Sigmoid colon (tissue), 6 donors: ENCODE measurements at regions not wholly inside any gene's neighbourhood (a gene's known extent, or its start where the extent isn't known, plus 50 kb on each side); places are given as distances from the start of the nearest gene placed in this dataset.

Experiments used
- DNase-seq: peaks from one replicate; pipeline ENCODE4 v3.0.0-alpha.2; 2019
- H3K27ac ChIP-seq, 4 donors: fragments of 200-600 bp; sonication (generic); one replicate each; pipeline ENCODE4 v1.5.1; 2016 to 2019; ENCODE audit warnings: mild to moderate bottlenecking in 1 of 4
- H3K27me3 ChIP-seq, 3 donors: fragments of 200-600 bp; sonication (generic); one replicate each; pipeline ENCODE4 v1.5.1; 2019; ENCODE audit warnings: mild to moderate bottlenecking in 1 of 3
- H3K36me3 ChIP-seq, 4 donors: fragments of 200-600 bp; sonication (generic); one replicate each; pipeline ENCODE4 v1.5.1; 2016 to 2019
- H3K4me1 ChIP-seq, 4 donors: fragments of 200-600 bp; sonication (generic); one replicate each; pipeline ENCODE4 v1.5.1; 2017 to 2019
- H3K4me3 ChIP-seq, 4 donors: fragments of 200-600 bp; sonication (generic); one replicate each; pipeline ENCODE4 v1.5.1; 2017 to 2019; ENCODE audit warnings: mild to moderate bottlenecking in 2 of 4, moderate library complexity in 1 of 4
- H3K9me3 ChIP-seq, 4 donors: fragments of 200-600 bp in 3 of 4; sonication (generic) in 3 of 4; one replicate each; pipeline versions ENCODE4 v1.5.1 to v1.6.1; 2013 to 2019
- CTCF ChIP-seq, 4 experiments: fragments of 450-650 bp in 3 of 4; fragments of 200-600 bp in 1 of 4; IDR thresholded peaks; one replicate each; pipeline ENCODE4 v1.5.1; 2016 to 2019; ENCODE audit warnings: antibody characterized with exemption in 4 of 4, mild to moderate bottlenecking in 3 of 4, moderate library complexity in 2 of 4
- EP300 ChIP-seq, 4 donors: sonication (generic); formaldehyde crosslinking; IDR thresholded peaks; one replicate each; pipeline ENCODE4 v1.6.1; 2017; ENCODE audit warnings: antibody characterized with exemption in 4 of 4
- POLR2A ChIP-seq, 2 donors: fragments of 450-650 bp; IDR thresholded peaks; one replicate each; pipeline ENCODE4 v1.6.1; 2016; ENCODE audit warnings: antibody characterized with exemption in 2 of 2, mild to moderate bottlenecking in 2 of 2, moderate library complexity in 2 of 2
- POLR2AphosphoS5 ChIP-seq, 4 donors: sonication (generic); formaldehyde crosslinking; IDR thresholded peaks; one replicate each; pipeline ENCODE4 v1.6.1; 2017; ENCODE audit warnings: antibody characterized with exemption in 4 of 4
- WGBS, 2 donors: extraction: QIAGEN DNeasy Blood & Tissue Kit; methylation state at CpG; one replicate each; pipeline ENCODE4 v1.1.7; 2013; 5-methylcytosine and 5-hydroxymethylcytosine counted together
- intact Hi-C: fragments of 100-400 bp; cut with DNase I; formaldehyde crosslinking; loops from one replicate; pipeline ENCODE4 v1.15.1; 2023
- donor health status: healthy with polysubstance abuse.
- donor health status: healthy.

- Histone ChIP-seq H3K27ac (no peak overlapping the region), H3K36me3 (no peaks in the 10 kb centered on the region), H3K9me3 (no peaks in the 10 kb centered on the region), H3K27me3 (no peaks in the 10 kb centered on the region), H3K4me3 (no peak overlapping the region), H3K4me1 (no peaks in the 10 kb centered on the region)
- no peak for TF ChIP-seq EP300 (IDR thresholded peaks at IDR 0.05)
- 67 to 95% methylated on average over 2 of the region's 2 CpGs for WGBS, 2 donors
- intact Hi-C loops: no loop called here
- no peak for DNase-seq
Measured at GRCh38 chr6:25064006-25064405, 128.2 kb upstream of the RIPOR2 start.

- no peak for DNase-seq
Measured at GRCh38 chr6:25065666-25066065, 129.9 kb upstream of the RIPOR2 start.

GRCh38 chr6:25066593-25066992 lies 130.8 kb upstream of the RIPOR2 start:
- Histone ChIP-seq H3K4me3 (no peak overlapping the region), H3K36me3 (no peaks in the 10 kb centered on the region), H3K4me1 (no peaks in the 10 kb centered on the region), H3K9me3 (no peaks in the 10 kb centered on the region), H3K27ac (no peak overlapping the region), H3K27me3 (no peaks in the 10 kb centered on the region)
- intact Hi-C loops: no loop called here
- no peak for DNase-seq
- 85 to 89% methylated on average over 1 of the region's 1 CpG for WGBS, 2 donors
- TF ChIP-seq POLR2A (IDR thresholded peaks at IDR 0.05) (no peak), POLR2AphosphoS5 (IDR thresholded peaks at IDR 0.05) (no peak), EP300 (IDR thresholded peaks at IDR 0.05) (no peak), CTCF (IDR thresholded peaks at IDR 0.05) (no peak)

More at GRCh38 chr6:25065666-25066065, 129.9 kb upstream of the RIPOR2 start:
- TF ChIP-seq POLR2A (IDR thresholded peaks at IDR 0.05) (no peak), CTCF (IDR thresholded peaks at IDR 0.05) (no peak), POLR2AphosphoS5 (IDR thresholded peaks at IDR 0.05) (no peak), EP300 (IDR thresholded peaks at IDR 0.05) (no peak)
- Histone ChIP-seq H3K4me3 (no peak overlapping the region), H3K27ac (no peak overlapping the region), H3K9me3 (no peaks in the 10 kb centered on the region), H3K36me3 (no peaks in the 10 kb centered on the region), H3K4me1 (no peaks in the 10 kb centered on the region), H3K27me3 (no peaks in the 10 kb centered on the region)
- intact Hi-C loops: no loop called here
- WGBS, 2 donors: 88 to 93% methylated on average over 3 of the region's 3 CpGs

- no peaks in the 10 kb centered on the region for H3K27me3 ChIP-seq
- TF ChIP-seq EP300 (IDR thresholded peaks at IDR 0.05) (no peak), POLR2A (IDR thresholded peaks at IDR 0.05) (no peak), CTCF (IDR thresholded peaks at IDR 0.05) (no peak), POLR2AphosphoS5 (IDR thresholded peaks at IDR 0.05) (no peak)
- H3K4me1 ChIP-seq: no peaks in the 10 kb centered on the region
- H3K27ac ChIP-seq: no peak overlapping the region
- H3K9me3 ChIP-seq: no peaks in the 10 kb centered on the region
- intact Hi-C loops: no loop called here
- H3K36me3 ChIP-seq: no peaks in the 10 kb centered on the region
- 95 to 99% methylated on average over 2 of the region's 2 CpGs for WGBS, 2 donors
- no peak overlapping the region for H3K4me3 ChIP-seq
- no peak for DNase-seq
Measured at GRCh38 chr6:25068866-25069265, 133.1 kb upstream of the RIPOR2 start.

GRCh38 chr6:25070547-25071366 lies 135.0 kb upstream of the RIPOR2 start:
- 41 to 43% methylated on average over 13 of the region's 13 CpGs for WGBS, 2 donors
- H3K27ac ChIP-seq: no peak overlapping the region

More at GRCh38 chr6:25070547-25071366, 135.0 kb upstream of the RIPOR2 start:
- intact Hi-C loops: loop anchor here (1.0 to 5.0 kb wide), 2 partner anchors 214 to 488 kb away; no protein-coding TSS in a partner anchor
- DNase-seq: peak; percentile 88
- H3K4me1 ChIP-seq: no peaks in the 10 kb centered on the region
- H3K4me3 ChIP-seq: no peak overlapping the region
- no peaks in the 10 kb centered on the region for H3K36me3 ChIP-seq
- TF ChIP-seq CTCF (IDR thresholded peaks at IDR 0.05): peak; percentile 71 to 88 (median 87)
- no peak for TF ChIP-seq EP300 (IDR thresholded peaks at IDR 0.05)
- H3K27me3 ChIP-seq: no peaks in the 10 kb centered on the region
- no peaks in the 10 kb centered on the region for H3K9me3 ChIP-seq
